HEK293 (cell line): ENCODE measurements at regions not wholly inside any gene's neighbourhood (a gene's known extent, or its start where the extent isn't known, plus 50 kb on each side); places are given as distances from the start of the nearest gene placed in this dataset.

Source experiments
- WT1 ChIP-seq: fragments of 450-650 bp; formaldehyde crosslinking; IDR thresholded peaks from 2 replicates; pipeline ENCODE4 v1.5.1; 2016; ENCODE audit warnings: missing biosample characterization, missing genetic modification characterization
- ZNF239 ChIP-seq: fragments of 450-650 bp; formaldehyde crosslinking; IDR thresholded peaks from 2 replicates; pipeline ENCODE4 v1.5.1; 2016; ENCODE audit warnings: missing biosample characterization, missing genetic modification characterization
- ZNF521 ChIP-seq: fragments of 450-650 bp; formaldehyde crosslinking; IDR thresholded peaks from 2 replicates; pipeline ENCODE4 v1.5.1; 2017; ENCODE audit warnings: missing biosample characterization, mild to moderate bottlenecking, missing genetic modification characterization
- ZNF596 ChIP-seq: fragments of 450-650 bp; IDR thresholded peaks from 2 replicates; pipeline ENCODE4 v1.5.0; 2018; ENCODE audit warnings: missing biosample characterization, mild to moderate bottlenecking, missing genetic modification characterization, moderate library complexity
- TF ChIP-seq, protein P1 (sequence below): IDR thresholded peaks from 2 replicates; pipeline ENCODE4 v1.6.1; 2011; ENCODE audit warnings: mild to moderate bottlenecking, low read depth, low read length, borderline replicate concordance
- TF ChIP-seq, protein P2 (sequence below): fragments of 450-650 bp; formaldehyde crosslinking; IDR thresholded peaks from 2 replicates; pipeline ENCODE4 v1.5.1; 2016; ENCODE audit warnings: missing biosample characterization, missing genetic modification characterization
- TF ChIP-seq, protein P3 (sequence below): fragments of 450-650 bp; formaldehyde crosslinking; IDR thresholded peaks from 2 replicates; pipeline ENCODE4 v1.5.1; 2016; ENCODE audit warnings: missing biosample characterization, missing genetic modification characterization

DNA sequence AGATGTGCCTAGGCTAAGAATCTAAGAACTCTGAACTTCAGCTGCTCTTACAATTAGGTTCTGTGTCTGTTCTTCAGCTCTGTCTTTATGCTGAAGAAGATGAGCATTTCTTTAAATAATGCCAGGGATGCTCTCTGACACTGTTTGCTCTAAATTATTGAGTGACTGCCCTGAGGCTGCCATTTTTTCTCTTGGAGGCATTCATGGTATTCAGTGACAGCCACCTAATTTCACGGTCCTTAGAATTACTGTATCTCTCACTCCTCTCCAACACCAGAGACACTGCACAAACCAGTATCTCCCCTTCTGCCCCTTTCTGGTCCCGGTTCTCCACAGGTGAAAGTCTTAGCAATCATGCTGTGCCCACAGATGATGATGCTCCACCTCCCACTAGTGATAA is 123.6 kb upstream of the MPHOSPH6 start:
- TF ChIP-seq, protein P1, sequence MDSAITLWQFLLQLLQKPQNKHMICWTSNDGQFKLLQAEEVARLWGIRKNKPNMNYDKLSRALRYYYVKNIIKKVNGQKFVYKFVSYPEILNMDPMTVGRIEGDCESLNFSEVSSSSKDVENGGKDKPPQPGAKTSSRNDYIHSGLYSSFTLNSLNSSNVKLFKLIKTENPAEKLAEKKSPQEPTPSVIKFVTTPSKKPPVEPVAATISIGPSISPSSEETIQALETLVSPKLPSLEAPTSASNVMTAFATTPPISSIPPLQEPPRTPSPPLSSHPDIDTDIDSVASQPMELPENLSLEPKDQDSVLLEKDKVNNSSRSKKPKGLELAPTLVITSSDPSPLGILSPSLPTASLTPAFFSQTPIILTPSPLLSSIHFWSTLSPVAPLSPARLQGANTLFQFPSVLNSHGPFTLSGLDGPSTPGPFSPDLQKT, result no peak
- TF ChIP-seq, protein P2, sequence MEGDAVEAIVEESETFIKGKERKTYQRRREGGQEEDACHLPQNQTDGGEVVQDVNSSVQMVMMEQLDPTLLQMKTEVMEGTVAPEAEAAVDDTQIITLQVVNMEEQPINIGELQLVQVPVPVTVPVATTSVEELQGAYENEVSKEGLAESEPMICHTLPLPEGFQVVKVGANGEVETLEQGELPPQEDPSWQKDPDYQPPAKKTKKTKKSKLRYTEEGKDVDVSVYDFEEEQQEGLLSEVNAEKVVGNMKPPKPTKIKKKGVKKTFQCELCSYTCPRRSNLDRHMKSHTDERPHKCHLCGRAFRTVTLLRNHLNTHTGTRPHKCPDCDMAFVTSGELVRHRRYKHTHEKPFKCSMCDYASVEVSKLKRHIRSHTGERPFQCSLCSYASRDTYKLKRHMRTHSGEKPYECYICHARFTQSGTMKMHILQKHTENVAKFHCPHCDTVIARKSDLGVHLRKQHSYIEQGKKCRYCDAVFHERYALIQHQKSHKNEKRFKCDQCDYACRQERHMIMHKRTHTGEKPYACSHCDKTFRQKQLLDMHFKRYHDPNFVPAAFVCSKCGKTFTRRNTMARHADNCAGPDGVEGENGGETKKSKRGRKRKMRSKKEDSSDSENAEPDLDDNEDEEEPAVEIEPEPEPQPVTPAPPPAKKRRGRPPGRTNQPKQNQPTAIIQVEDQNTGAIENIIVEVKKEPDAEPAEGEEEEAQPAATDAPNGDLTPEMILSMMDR (tag by site-specific recombination), result no peak
- TF ChIP-seq, protein P3, sequence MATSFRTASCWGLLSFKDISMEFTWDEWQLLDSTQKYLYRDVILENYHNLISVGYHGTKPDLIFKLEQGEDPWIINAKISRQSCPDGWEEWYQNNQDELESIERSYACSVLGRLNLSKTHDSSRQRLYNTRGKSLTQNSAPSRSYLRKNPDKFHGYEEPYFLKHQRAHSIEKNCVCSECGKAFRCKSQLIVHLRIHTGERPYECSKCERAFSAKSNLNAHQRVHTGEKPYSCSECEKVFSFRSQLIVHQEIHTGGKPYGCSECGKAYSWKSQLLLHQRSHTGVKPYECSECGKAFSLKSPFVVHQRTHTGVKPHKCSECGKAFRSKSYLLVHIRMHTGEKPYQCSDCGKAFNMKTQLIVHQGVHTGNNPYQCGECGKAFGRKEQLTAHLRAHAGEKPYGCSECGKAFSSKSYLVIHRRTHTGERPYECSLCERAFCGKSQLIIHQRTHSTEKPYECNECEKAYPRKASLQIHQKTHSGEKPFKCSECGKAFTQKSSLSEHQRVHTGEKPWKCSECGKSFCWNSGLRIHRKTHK (tag by site-specific recombination), result no peak
- TF ChIP-seq ZNF521 (tag by site-specific recombination) (no peak), ZNF596 (tag by site-specific recombination) (no peak), ZNF239 (no peak), WT1 (tag by site-specific recombination) (no peak)
